ENCODE measurements at regions not wholly inside any gene's neighbourhood (a gene's known extent, or its start where the extent isn't known, plus 50 kb on each side); places are given as distances from the start of the nearest gene placed in this dataset.

- TF ChIP-seq SUZ12 (IDR thresholded peaks at IDR 0.05; ENCODE audit: unreplicated experiment) (no peak), ZNF687 (IDR thresholded peaks at IDR 0.05) (no peak), PAX5 (IDR thresholded peaks at IDR 0.05; ENCODE audit: borderline replicate concordance, low read depth, low read length) (no peak)
These were observed 70.0 kb upstream of the NTM start (continued) for GRCh38 chr11:131300439-131300717.

- RAD21 ChIA-PET (ENCODE audit: unreplicated experiment): no interaction called here
- no peaks in the 10 kb centered on the region for H3K9me3 ChIP-seq (replicated peaks; ENCODE audit: control insufficient read depth, insufficient read depth, low read length)
- in situ Hi-C loops (cut with MboI) (no loop called here), intact Hi-C loops (cut with micrococcal nuclease; ENCODE audit: unreplicated experiment) (no loop called here)
- ATAC-seq: no peak
- H3K27ac ChIP-seq (ENCODE audit: control insufficient read depth, insufficient read depth): no peak overlapping the region
- WGBS (ENCODE audit: insufficient coverage, insufficient replicate concordance, low lambda C conversion rate, missing lambda C conversion rate): 31% methylated on average over 5 of the region's 5 CpGs
- no peak overlapping the region for H3K4me2 ChIP-seq (ENCODE audit: control insufficient read depth, insufficient read depth)
- no peak overlapping the region for H2AFZ ChIP-seq (ENCODE audit: control insufficient read depth, low read depth, low read length)
- no peaks in the 10 kb centered on the region for H3K36me3 ChIP-seq (ENCODE audit: control insufficient read depth in 2 of 2, insufficient read depth in 2 of 2, low read length in 1 of 2)
- no peak overlapping the region for H3K9ac ChIP-seq (ENCODE audit: control insufficient read depth, insufficient read depth, low read length)
- FAIRE-seq: no peak
- H3K27me3 ChIP-seq (replicated peaks in 1 of 2; ENCODE audit: control insufficient read depth in 2 of 2, insufficient read depth in 2 of 2, low read length in 1 of 2): peaks cover under 1 to 2% of the 10 kb centered on the region in 2 experiments; a peak in 3 of 4 replicates
- H3K4me1 ChIP-seq (ENCODE audit: control insufficient read depth, insufficient read depth, low read length): no peaks in the 10 kb centered on the region
- POLR2A ChIA-PET: no interaction called here
- no peaks in the 10 kb centered on the region for H3K79me2 ChIP-seq (ENCODE audit: control insufficient read depth, insufficient read depth, low read length)
- no peak overlapping the region for H3K4me3 ChIP-seq
- BruUV-seq (replicated peaks): no TSS peak
- H4K20me1 ChIP-seq (ENCODE audit: control insufficient read depth, insufficient read depth): no peaks in the 10 kb centered on the region
- no peak for DNase-seq (ENCODE audit: low read depth, low spot score)
- CTCF ChIA-PET: no interaction called here
- TF ChIP-seq YBX1 (IDR thresholded peaks at IDR 0.05) (no peak), RELB (IDR thresholded peaks at IDR 0.05; ENCODE audit: low read depth) (no peak)
- SMC1A ChIA-PET (ENCODE audit: uncharacterized antibody, unreplicated experiment): no interaction called here
These were observed 69.1 kb upstream of the NTM start for GRCh38 chr11:131301306-131301705.

All from GM12878 (cell line).